HEK293 (cell line): ENCODE measurements at regions not wholly inside any gene's neighbourhood (a gene's known extent, or its start where the extent isn't known, plus 50 kb on each side); places are given as distances from the start of the nearest gene placed in this dataset.

Source experiments
- AEBP2 ChIP-seq: fragments of 450-650 bp; formaldehyde crosslinking; IDR thresholded peaks from 2 replicates; pipeline ENCODE4 v1.5.1; 2016; ENCODE audit warnings: missing biosample characterization, missing genetic modification characterization, borderline replicate concordance
- EGR2 ChIP-seq: fragments of 450-650 bp; formaldehyde crosslinking; IDR thresholded peaks from 2 replicates; pipeline ENCODE4 v1.5.1; 2016; ENCODE audit warnings: low read depth, missing biosample characterization, missing genetic modification characterization
- HOXA7 ChIP-seq: sonication (generic); formaldehyde crosslinking; IDR thresholded peaks from 2 replicates; pipeline ENCODE4 v1.8.1; 2022; ENCODE audit warnings: missing genetic modification reagents, borderline replicate concordance
- KLF16 ChIP-seq: fragments of 450-650 bp; formaldehyde crosslinking; IDR thresholded peaks from 2 replicates; pipeline ENCODE4 v1.5.1; 2017; ENCODE audit warnings: missing biosample characterization, missing genetic modification characterization
- MYNN ChIP-seq: fragments of 450-650 bp; formaldehyde crosslinking; IDR thresholded peaks from 2 replicates; pipeline ENCODE4 v1.5.1; 2016; ENCODE audit warnings: missing biosample characterization, missing genetic modification characterization, borderline replicate concordance
- OSR2 ChIP-seq: fragments of 450-650 bp; formaldehyde crosslinking; IDR thresholded peaks from 2 replicates; pipeline ENCODE4 v1.5.1; 2016; ENCODE audit warnings: missing biosample characterization, missing genetic modification characterization
- PATZ1 ChIP-seq: fragments of 450-650 bp; formaldehyde crosslinking; IDR thresholded peaks from 2 replicates; pipeline ENCODE4 v1.5.1; 2016; ENCODE audit warnings: missing biosample characterization, missing genetic modification characterization
- PRDM1 ChIP-seq: fragments of 450-650 bp; formaldehyde crosslinking; IDR thresholded peaks from 2 replicates; pipeline ENCODE4; 2016; ENCODE audit warnings: missing biosample characterization, missing genetic modification characterization
- RBAK ChIP-seq: fragments of 450-650 bp; formaldehyde crosslinking; IDR thresholded peaks from 2 replicates; pipeline ENCODE4 v1.5.1; 2016; ENCODE audit warnings: missing biosample characterization, missing genetic modification characterization
- SALL2 ChIP-seq: fragments of 450-650 bp; formaldehyde crosslinking; IDR thresholded peaks from 2 replicates; pipeline ENCODE4 v1.5.0; 2017; ENCODE audit warnings: missing biosample characterization, mild to moderate bottlenecking, missing genetic modification characterization, borderline replicate concordance
- WT1 ChIP-seq: fragments of 450-650 bp; formaldehyde crosslinking; IDR thresholded peaks from 2 replicates; pipeline ENCODE4 v1.5.1; 2016; ENCODE audit warnings: missing biosample characterization, missing genetic modification characterization
- ZBTB26 ChIP-seq: fragments of 450-650 bp; formaldehyde crosslinking; optimal IDR thresholded peaks from 2 replicates; pipeline ENCODE3; 2016; ENCODE audit warnings: missing biosample characterization, mild to moderate bottlenecking, missing genetic modification characterization
- ZBTB7A ChIP-seq: fragments of 450-650 bp; formaldehyde crosslinking; IDR thresholded peaks from 2 replicates; pipeline ENCODE4 v1.5.1; 2016; ENCODE audit warnings: low read depth, missing biosample characterization, missing genetic modification characterization
- ZBTB8A ChIP-seq: fragments of 450-650 bp; formaldehyde crosslinking; IDR thresholded peaks from 2 replicates; pipeline ENCODE4 v1.5.1; 2016; ENCODE audit warnings: missing biosample characterization, missing genetic modification characterization
- ZNF138 ChIP-seq: fragments of 450-650 bp; formaldehyde crosslinking; IDR thresholded peaks from 2 replicates; pipeline ENCODE4 v1.5.1; 2016; ENCODE audit warnings: missing biosample characterization, missing genetic modification characterization, borderline replicate concordance
- ZNF239 ChIP-seq: fragments of 450-650 bp; formaldehyde crosslinking; IDR thresholded peaks from 2 replicates; pipeline ENCODE4 v1.5.1; 2016; ENCODE audit warnings: missing biosample characterization, missing genetic modification characterization
- ZNF280D ChIP-seq: fragments of 450-650 bp; formaldehyde crosslinking; IDR thresholded peaks from 2 replicates; pipeline ENCODE4 v1.5.1; 2016; ENCODE audit warnings: missing biosample characterization, missing genetic modification characterization
- ZNF335 ChIP-seq: fragments of 450-650 bp; formaldehyde crosslinking; conservative IDR thresholded peaks from 2 replicates; pipeline ENCODE4 v1.5.1; 2016; ENCODE audit warnings: missing biosample characterization, missing genetic modification characterization
- ZNF37A ChIP-seq: fragments of 450-650 bp; IDR thresholded peaks from 2 replicates; pipeline ENCODE4 v1.5.1; 2018; ENCODE audit warnings: missing biosample characterization, missing genetic modification characterization
- ZNF398 ChIP-seq: fragments of 450-650 bp; formaldehyde crosslinking; IDR thresholded peaks from 2 replicates; pipeline ENCODE4 v1.5.1; 2017; ENCODE audit warnings: missing biosample characterization, missing genetic modification characterization
- ZNF473 ChIP-seq: fragments of 450-650 bp; formaldehyde crosslinking; IDR thresholded peaks from 2 replicates; pipeline ENCODE4 v1.5.1; 2017; ENCODE audit warnings: missing biosample characterization, missing genetic modification characterization
- ZNF639 ChIP-seq: fragments of 450-650 bp; formaldehyde crosslinking; IDR thresholded peaks from 2 replicates; pipeline ENCODE4 v1.5.1; 2016; ENCODE audit warnings: missing biosample characterization, missing genetic modification characterization
- ZNF660 ChIP-seq: fragments of 450-650 bp; IDR thresholded peaks from 2 replicates; pipeline ENCODE4 v1.5.1; 2018; ENCODE audit warnings: missing biosample characterization, mild to moderate bottlenecking, missing genetic modification characterization
- ZNF664 ChIP-seq: fragments of 450-650 bp; formaldehyde crosslinking; IDR thresholded peaks from 2 replicates; pipeline ENCODE4 v1.5.1; 2016; ENCODE audit warnings: missing biosample characterization, missing genetic modification characterization
- ZNF768 ChIP-seq: fragments of 450-650 bp; formaldehyde crosslinking; IDR thresholded peaks from 2 replicates; pipeline ENCODE4 v1.5.1; 2018; ENCODE audit warnings: missing biosample characterization, mild to moderate bottlenecking, missing genetic modification characterization
- ZNF791 ChIP-seq: fragments of 450-650 bp; formaldehyde crosslinking; IDR thresholded peaks from 2 replicates; pipeline ENCODE4 v1.5.1; 2016; ENCODE audit warnings: missing biosample characterization, missing genetic modification characterization
- ZNF830 ChIP-seq: fragments of 450-650 bp; IDR thresholded peaks from 2 replicates; pipeline ENCODE4 v1.5.0; 2018; ENCODE audit warnings: missing biosample characterization, missing genetic modification characterization, low read depth, mild to moderate bottlenecking, moderate library complexity
- ZSCAN18 ChIP-seq: fragments of 450-650 bp; formaldehyde crosslinking; IDR thresholded peaks from 2 replicates; pipeline ENCODE4 v1.5.1; 2016; ENCODE audit warnings: missing biosample characterization, missing genetic modification characterization

- TF ChIP-seq ZBTB26 (tag by site-specific recombination) (no peak), ZSCAN18 (no peak), ZNF280D (tag by site-specific recombination) (no peak), HOXA7 (CRISPR knock-in tag) (no peak), OSR2 (tag by site-specific recombination) (peak; percentile 77), RBAK (no peak), ZNF830 (tag by site-specific recombination) (no peak), ZNF335 (tag by site-specific recombination) (peak; percentile 67), EGR2 (tag by site-specific recombination) (no peak), PRDM1 (tag by site-specific recombination) (no peak), ZNF239 (tag by site-specific recombination) (no peak), ZBTB8A (no peak), SALL2 (tag by site-specific recombination) (no peak), ZNF639 (tag by site-specific recombination) (no peak), ZNF791 (tag by site-specific recombination) (no peak), ZNF138 (tag by site-specific recombination) (no peak), AEBP2 (tag by site-specific recombination) (no peak), ZNF660 (no peak), ZNF37A (no peak), KLF16 (tag by site-specific recombination) (no peak), ZNF473 (tag by site-specific recombination) (no peak), ZNF664 (tag by site-specific recombination) (0 out of 2 replicates have a peak, but pooled peaks have one; percentile 14), ZNF398 (tag by site-specific recombination) (no peak), MYNN (tag by site-specific recombination) (no peak), PATZ1 (no peak), WT1 (tag by site-specific recombination) (peak; percentile 52; the same call in 1 of the 2 replicates), ZNF768 (no peak), ZBTB7A (tag by site-specific recombination) (no peak)
Observed at GRCh38 chr4:85050736-85051135, 84.2 kb upstream of the WDFY3 start (continued).
